Upper lobe of left lung (tissue), 6 donors: ENCODE measurements at regions not wholly inside any gene's neighbourhood (a gene's known extent, or its start where the extent isn't known, plus 50 kb on each side); places are given as distances from the start of the nearest gene placed in this dataset.

ENCODE experiments used
- ATAC-seq, 2 donors: fragments of 200-7000 bp; cut with Tn5 transposase; one replicate each; pipeline ENCODE4 v1.9.1; 2022; ENCODE audit warnings: mild to moderate bottlenecking in 2 of 2, moderate library complexity in 2 of 2; ENCODE audit not compliant: low FRiP score in 2 of 2
- DNase-seq, 2 donors: peaks; one replicate each; pipeline ENCODE4 v3.0.0-alpha.2; 2019 to 2020
- H3K27ac ChIP-seq, 4 donors: fragments of 200-600 bp; sonication (generic); one replicate each; pipeline ENCODE4 v1.5.1; 2016 to 2019
- H3K27me3 ChIP-seq, 4 donors: fragments of 200-600 bp; sonication (generic); one replicate each; pipeline ENCODE4 v1.5.1; 2017 to 2019
- H3K36me3 ChIP-seq, 4 donors: fragments of 200-600 bp; sonication (generic); one replicate each; pipeline ENCODE4 v1.5.1; 2016 to 2019
- H3K4me1 ChIP-seq, 4 donors: fragments of 200-600 bp; sonication (generic); one replicate each; pipeline ENCODE4 v1.5.1; 2018 to 2019
- H3K4me3 ChIP-seq, 4 donors: fragments of 200-600 bp; sonication (generic); one replicate each; pipeline ENCODE4 v1.5.1; 2017 to 2019; ENCODE audit warnings: mild to moderate bottlenecking in 2 of 4, moderate library complexity in 1 of 4
- H3K9me3 ChIP-seq, 4 donors: fragments of 200-600 bp; sonication (generic); one replicate each; pipeline ENCODE4 v1.5.1; 2018 to 2019
- EP300 ChIP-seq, 4 donors: sonication (generic); formaldehyde crosslinking; IDR thresholded peaks; one replicate each; pipeline ENCODE4 v1.5.1; 2017; ENCODE audit warnings: antibody characterized with exemption in 4 of 4, control low read depth in 2 of 4
- POLR2A ChIP-seq, 4 donors: fragments of 450-650 bp; IDR thresholded peaks; one replicate each; pipeline ENCODE4 v1.5.1; 2016 to 2017; ENCODE audit warnings: antibody characterized with exemption in 4 of 4, mild to moderate bottlenecking in 2 of 4
- POLR2AphosphoS5 ChIP-seq, 2 donors: sonication (generic); formaldehyde crosslinking; IDR thresholded peaks; one replicate each; pipeline ENCODE4 v1.5.1; 2017; ENCODE audit warnings: antibody characterized with exemption in 2 of 2
- WGBS, 2 donors: methylation state at CpG; one replicate each; pipeline ENCODE4 v1.1.5; 2017 to 2018; 5-methylcytosine and 5-hydroxymethylcytosine counted together
- TF ChIP-seq, protein P1 (sequence below), 6 experiments: fragments of 450-650 bp in 4 of 6; fragments of 200-600 bp in 2 of 6; sonication (generic) in 2 of 6; IDR thresholded peaks; one replicate each; pipeline ENCODE4 v1.5.1; 2016 to 2019; ENCODE audit warnings: antibody characterized with exemption in 6 of 6
- donor health status: DM: no; HTN: no; CAD: no; lungs with moderate emphysema.
- donor health status: DM: no; HTN: yes; CAD: no; lungs with severe emphysema.

DNA sequence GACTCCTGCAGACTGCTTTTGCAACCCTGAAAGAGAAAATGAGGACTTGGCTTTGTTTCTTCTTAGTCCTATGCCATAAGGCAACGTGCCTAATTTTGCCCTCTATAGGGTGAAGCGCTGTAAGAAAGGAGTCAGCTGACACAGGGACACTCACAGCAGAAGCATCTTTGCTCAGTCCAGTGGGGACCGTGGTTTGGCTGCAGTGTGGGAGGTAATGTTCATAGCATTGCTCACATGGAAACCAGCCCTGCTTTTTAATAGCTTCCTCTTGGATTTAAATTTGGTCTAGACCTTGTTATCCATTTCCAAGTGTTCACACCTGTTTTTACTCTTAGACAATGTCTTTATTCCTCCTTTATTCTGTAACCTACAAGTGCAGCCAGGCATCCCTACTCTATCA, 1032.1 kb downstream of the NTRK3 start:
- Histone ChIP-seq H3K4me3 (no peak overlapping the region), H3K9me3 (no peaks in the 10 kb centered on the region), H3K4me1 (no peaks in the 10 kb centered on the region), H3K27me3 (no peaks in the 10 kb centered on the region), H3K36me3 (no peaks in the 10 kb centered on the region), H3K27ac (no peak overlapping the region)
- 82 to 87% methylated on average over 3 of the region's 3 CpGs for WGBS, 2 donors
- TF ChIP-seq POLR2AphosphoS5 (IDR thresholded peaks at IDR 0.05) (no peak), EP300 (IDR thresholded peaks at IDR 0.05) (no peak), POLR2A (IDR thresholded peaks at IDR 0.05) (no peak)
- TF ChIP-seq, protein P1, sequence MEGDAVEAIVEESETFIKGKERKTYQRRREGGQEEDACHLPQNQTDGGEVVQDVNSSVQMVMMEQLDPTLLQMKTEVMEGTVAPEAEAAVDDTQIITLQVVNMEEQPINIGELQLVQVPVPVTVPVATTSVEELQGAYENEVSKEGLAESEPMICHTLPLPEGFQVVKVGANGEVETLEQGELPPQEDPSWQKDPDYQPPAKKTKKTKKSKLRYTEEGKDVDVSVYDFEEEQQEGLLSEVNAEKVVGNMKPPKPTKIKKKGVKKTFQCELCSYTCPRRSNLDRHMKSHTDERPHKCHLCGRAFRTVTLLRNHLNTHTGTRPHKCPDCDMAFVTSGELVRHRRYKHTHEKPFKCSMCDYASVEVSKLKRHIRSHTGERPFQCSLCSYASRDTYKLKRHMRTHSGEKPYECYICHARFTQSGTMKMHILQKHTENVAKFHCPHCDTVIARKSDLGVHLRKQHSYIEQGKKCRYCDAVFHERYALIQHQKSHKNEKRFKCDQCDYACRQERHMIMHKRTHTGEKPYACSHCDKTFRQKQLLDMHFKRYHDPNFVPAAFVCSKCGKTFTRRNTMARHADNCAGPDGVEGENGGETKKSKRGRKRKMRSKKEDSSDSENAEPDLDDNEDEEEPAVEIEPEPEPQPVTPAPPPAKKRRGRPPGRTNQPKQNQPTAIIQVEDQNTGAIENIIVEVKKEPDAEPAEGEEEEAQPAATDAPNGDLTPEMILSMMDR (IDR thresholded peaks at IDR 0.05) = no peak
- peak in 1 of 2 donors; percentile 44 for ATAC-seq
- no peak for DNase-seq

DNA sequence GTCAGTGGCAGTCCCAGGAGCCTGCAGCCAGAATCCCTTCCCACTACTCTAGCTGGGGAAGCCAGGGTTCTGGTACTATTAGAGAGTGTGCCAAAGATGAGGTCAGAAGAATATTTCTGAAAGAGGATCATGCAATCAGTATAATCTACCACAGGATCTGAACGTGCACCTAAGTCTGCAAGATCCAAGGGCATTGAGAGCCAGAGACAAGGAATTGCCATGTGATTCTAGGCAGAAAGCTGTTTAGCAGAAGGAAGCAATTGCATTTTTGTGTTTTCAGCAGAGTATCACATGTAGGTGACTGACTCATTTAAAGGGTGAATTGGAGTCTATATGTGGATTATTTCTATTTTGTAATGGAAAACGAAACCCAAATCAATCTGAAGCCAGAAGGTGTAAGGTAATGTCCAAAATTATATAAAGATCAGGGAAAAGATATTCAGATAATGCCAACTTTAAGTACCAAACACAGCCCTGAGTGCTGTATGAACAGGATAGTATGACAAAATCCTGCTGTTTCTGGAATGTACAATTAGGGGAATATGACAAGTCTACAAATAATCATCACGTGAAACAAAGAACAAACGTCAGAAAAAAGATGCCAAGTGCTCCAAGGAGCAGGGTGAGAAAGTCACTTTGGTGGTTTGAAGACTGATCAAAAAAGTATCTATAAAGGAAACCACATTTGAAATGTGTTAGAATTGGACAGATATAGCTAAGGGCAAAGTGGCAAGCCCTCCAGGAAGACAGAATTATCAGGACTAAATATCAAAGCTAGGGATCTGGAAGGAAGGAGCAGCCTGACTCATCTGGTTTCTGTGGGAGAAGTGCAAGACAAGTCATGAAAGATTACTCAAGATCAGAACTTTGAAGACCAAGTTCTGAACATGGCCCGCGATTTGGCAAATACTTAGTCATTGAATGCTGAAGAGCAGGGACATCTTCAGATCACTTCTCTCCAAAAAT, 1036.6 kb downstream of the NTRK3 start:
- peak in 1 of 2 donors; percentile 53 for ATAC-seq
- WGBS, 2 donors = 56 to 71% methylated on average over 6 of the region's 6 CpGs

DNA sequence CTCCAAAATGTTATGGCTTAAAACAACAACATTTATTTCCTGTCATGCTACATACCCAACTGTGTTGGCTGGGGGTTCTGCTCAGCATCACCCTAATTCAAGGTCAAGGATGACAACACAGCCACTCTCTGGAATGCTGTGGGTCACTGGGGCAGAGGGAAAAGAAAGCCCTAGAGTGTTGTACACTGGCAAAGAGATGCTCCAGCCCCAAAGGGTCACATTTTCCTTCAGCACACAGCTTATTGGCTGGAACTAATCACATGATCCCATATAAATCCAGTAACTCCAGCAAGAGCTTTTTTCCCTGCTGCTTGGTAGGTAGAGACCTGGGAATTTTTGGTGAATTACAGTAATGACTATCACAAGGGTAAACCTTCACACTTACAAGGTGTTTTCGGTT, 1041.4 kb downstream of the NTRK3 start:
- H3K27ac ChIP-seq = no peak overlapping the region
- H3K36me3 ChIP-seq = no peaks in the 10 kb centered on the region
- H3K27me3 ChIP-seq = no peaks in the 10 kb centered on the region
- H3K9me3 ChIP-seq = no peaks in the 10 kb centered on the region
- no peak for DNase-seq
- 83 to 94% methylated on average over 1 of the region's 1 CpG for WGBS, 2 donors
- no peak for ATAC-seq
- TF ChIP-seq POLR2A (IDR thresholded peaks at IDR 0.05) (no peak), POLR2AphosphoS5 (IDR thresholded peaks at IDR 0.05) (no peak), EP300 (IDR thresholded peaks at IDR 0.05) (no peak)
- TF ChIP-seq, protein P1 (IDR thresholded peaks at IDR 0.05) = no peak
- no peaks in the 10 kb centered on the region for H3K4me1 ChIP-seq
- H3K4me3 ChIP-seq = no peak overlapping the region

More for the DNA sequence above, 1036.6 kb downstream of the NTRK3 start:
- Histone ChIP-seq H3K27me3 (no peaks in the 10 kb centered on the region), H3K4me1 (no peaks in the 10 kb centered on the region), H3K9me3 (no peaks in the 10 kb centered on the region), H3K36me3 (no peaks in the 10 kb centered on the region), H3K4me3 (no peak overlapping the region), H3K27ac (no peak overlapping the region)
- no peak for DNase-seq
- TF ChIP-seq EP300 (IDR thresholded peaks at IDR 0.05) = no peak
- TF ChIP-seq POLR2A (IDR thresholded peaks at IDR 0.05) = no peak
- TF ChIP-seq, protein P1 (IDR thresholded peaks at IDR 0.05) = no peak
- TF ChIP-seq POLR2AphosphoS5 (IDR thresholded peaks at IDR 0.05) = no peak

DNA sequence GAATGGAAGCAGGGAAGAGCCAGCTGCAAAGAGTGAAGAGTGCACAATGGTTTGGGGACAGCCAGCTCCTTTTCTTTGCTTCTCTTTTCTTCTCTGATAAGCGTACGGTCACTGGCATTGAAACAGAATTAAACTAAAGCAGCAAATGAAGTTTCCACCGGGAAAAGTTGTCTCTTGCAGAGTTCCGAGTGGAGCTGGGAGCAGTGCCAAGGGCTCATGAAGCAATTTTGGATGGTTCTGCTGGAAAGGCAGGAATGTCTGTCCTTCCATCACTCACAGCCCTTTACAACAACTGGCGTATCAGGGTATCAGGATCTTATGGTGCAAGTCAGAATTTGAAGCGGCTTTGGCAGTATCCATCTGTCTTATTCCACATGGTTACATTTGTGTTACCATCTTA, 1042.9 kb downstream of the NTRK3 start:
- Histone ChIP-seq H3K4me3 (no peak overlapping the region), H3K27ac (no peak overlapping the region), H3K36me3 (no peaks in the 10 kb centered on the region), H3K4me1 (no peaks in the 10 kb centered on the region), H3K27me3 (no peaks in the 10 kb centered on the region), H3K9me3 (no peaks in the 10 kb centered on the region)
- TF ChIP-seq, protein P1 (IDR thresholded peaks at IDR 0.05) = no peak
- TF ChIP-seq POLR2A (IDR thresholded peaks at IDR 0.05) (no peak), POLR2AphosphoS5 (IDR thresholded peaks at IDR 0.05) (no peak), EP300 (IDR thresholded peaks at IDR 0.05) (no peak)
- ATAC-seq = no peak
- DNase-seq = no peak
- 69 to 85% methylated on average over 6 of the region's 6 CpGs for WGBS, 2 donors
